Kidney epithelial cell (primary cell): ENCODE measurements at regions not wholly inside any gene's neighbourhood (a gene's known extent, or its start where the extent isn't known, plus 50 kb on each side); places are given as distances from the start of the nearest gene placed in this dataset.

Experiments
- DNase-seq: peaks from one replicate; pipeline ENCODE4 v3.0.0-alpha.2; 2010; ENCODE audit warnings: low read depth
- H3K27me3 ChIP-seq: 2 replicates; pipeline ENCODE4 v1.6.0; 2011; ENCODE audit warnings: low read length; ENCODE audit not compliant: control insufficient read depth, insufficient read depth
- H3K36me3 ChIP-seq: 2 replicates; pipeline ENCODE4 v1.5.1; 2011; ENCODE audit warnings: low read length; ENCODE audit not compliant: control insufficient read depth, insufficient read depth
- H3K4me3 ChIP-seq: 2 replicates; pipeline ENCODE4 v1.5.1; 2011; ENCODE audit warnings: low read depth, mild to moderate bottlenecking, control low read depth, low read length
- TF ChIP-seq, protein P1 (sequence below): IDR thresholded peaks from 2 replicates; pipeline ENCODE4 v1.5.1; 2011; ENCODE audit warnings: mild to moderate bottlenecking, moderate library complexity, low read length, control low read depth, inconsistent platforms; ENCODE audit not compliant: insufficient read depth, poor library complexity, severe bottlenecking

DNA sequence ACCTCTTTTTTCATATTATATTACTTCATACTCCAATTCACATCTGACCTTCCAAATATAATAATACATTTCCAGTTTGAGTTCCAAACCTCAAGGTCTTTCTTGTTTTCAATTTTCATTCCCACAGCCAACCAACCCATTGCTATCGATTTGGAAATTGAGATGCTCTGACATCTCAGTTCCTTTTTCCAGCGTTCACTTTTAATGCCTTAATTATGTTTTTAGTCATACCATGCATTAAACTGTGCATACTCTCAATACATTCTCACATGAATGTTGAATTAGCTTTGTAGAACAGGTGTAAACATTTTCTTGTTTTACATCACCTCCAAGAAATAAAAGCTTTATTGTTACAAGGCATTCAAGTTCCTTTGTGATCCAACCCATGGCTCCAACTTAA lies 294.2 kb upstream of the ANO3 start:
- Histone ChIP-seq H3K27me3 (no peaks in the 10 kb centered on the region), H3K36me3 (no peaks in the 10 kb centered on the region), H3K4me3 (no peak overlapping the region)
- TF ChIP-seq, protein P1, sequence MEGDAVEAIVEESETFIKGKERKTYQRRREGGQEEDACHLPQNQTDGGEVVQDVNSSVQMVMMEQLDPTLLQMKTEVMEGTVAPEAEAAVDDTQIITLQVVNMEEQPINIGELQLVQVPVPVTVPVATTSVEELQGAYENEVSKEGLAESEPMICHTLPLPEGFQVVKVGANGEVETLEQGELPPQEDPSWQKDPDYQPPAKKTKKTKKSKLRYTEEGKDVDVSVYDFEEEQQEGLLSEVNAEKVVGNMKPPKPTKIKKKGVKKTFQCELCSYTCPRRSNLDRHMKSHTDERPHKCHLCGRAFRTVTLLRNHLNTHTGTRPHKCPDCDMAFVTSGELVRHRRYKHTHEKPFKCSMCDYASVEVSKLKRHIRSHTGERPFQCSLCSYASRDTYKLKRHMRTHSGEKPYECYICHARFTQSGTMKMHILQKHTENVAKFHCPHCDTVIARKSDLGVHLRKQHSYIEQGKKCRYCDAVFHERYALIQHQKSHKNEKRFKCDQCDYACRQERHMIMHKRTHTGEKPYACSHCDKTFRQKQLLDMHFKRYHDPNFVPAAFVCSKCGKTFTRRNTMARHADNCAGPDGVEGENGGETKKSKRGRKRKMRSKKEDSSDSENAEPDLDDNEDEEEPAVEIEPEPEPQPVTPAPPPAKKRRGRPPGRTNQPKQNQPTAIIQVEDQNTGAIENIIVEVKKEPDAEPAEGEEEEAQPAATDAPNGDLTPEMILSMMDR, result no peak
- no peak for DNase-seq

DNA sequence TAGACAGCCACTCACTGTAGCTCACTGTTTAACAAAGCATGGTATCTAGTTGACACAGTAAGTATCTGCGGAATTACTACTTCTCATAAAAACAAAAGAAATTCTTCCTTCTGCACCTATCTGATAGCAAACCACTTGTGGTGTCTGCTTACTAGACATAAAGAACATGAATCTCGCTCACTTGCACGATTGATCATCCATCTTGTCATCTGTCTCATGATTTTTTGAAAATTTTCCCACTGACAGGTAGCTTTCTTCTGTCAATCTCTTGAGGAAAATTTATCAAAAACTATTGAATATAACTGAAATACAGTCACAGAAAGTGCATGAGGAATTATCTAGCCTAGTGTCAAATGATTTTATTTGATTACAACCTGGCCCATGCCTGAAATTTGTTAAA lies 291.6 kb upstream of the ANO3 start:
- no peak for DNase-seq
- TF ChIP-seq, protein P1, result no peak
- Histone ChIP-seq H3K36me3 (no peaks in the 10 kb centered on the region), H3K27me3 (no peaks in the 10 kb centered on the region), H3K4me3 (no peak overlapping the region)

DNA sequence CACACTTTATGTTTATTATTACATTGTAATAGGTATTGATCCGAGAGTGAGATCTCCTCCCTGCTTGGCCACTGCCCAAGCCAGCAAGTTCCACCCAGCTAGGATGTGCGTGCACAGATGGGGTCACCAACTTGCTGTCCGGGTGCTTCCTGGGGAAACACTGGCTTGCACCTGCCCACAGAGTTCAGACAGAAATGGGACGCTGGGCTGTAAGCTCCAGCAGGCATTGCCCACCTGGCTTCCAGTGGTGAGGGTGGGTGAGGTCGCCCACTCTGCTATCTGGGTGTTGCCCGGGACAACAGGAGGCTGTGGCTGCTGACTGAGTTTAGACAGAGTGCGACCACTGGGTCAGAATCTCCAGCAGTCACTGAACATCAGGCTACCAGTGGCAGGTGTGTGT lies 289.8 kb upstream of the ANO3 start:
- no peaks in the 10 kb centered on the region for H3K36me3 ChIP-seq
- H3K27me3 ChIP-seq, result no peaks in the 10 kb centered on the region
- H3K4me3 ChIP-seq, result no peak overlapping the region
- DNase-seq, result no peak
- TF ChIP-seq, protein P1, result no peak

DNA sequence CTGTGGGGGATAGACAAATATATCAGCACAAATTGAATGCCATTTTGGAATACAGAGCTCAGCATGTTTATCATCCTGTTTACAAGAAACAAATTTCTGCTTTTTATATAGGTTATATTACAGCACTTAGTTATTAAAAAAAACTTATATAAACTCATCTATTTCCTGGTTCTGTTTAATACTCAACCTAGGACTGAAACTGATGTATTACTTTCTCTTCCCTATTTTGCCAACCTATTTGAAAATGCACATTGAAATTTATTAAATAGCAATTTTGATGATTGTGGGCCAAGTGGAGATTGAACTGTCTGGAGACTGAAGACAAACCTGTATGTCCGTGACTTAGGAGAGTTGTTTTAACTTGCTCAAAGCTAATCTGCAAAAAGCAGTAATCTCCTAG lies 288.3 kb upstream of the ANO3 start:
- TF ChIP-seq, protein P1, result no peak
- Histone ChIP-seq H3K4me3 (no peak overlapping the region), H3K27me3 (no peaks in the 10 kb centered on the region), H3K36me3 (no peaks in the 10 kb centered on the region)
- DNase-seq, result no peak

DNA sequence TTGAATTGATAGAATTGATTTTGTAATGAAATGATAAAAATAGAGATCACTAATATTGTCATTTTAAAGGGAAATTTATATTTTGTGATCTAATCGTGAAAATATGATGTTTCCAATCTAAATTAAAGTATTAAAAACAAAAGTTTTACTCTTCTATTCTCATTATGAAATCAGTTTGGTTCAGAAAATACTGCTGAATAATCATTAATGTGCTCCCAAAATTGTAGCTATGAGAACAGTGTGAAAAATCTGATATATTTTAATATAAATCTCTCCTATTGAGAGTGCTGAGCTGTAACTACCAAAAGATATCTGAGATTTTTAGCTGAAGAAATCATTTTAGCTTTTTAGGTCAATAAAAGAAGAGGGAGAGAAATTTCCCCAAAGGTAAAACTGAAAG lies 287.5 kb upstream of the ANO3 start:
- DNase-seq, result no peak
- no peaks in the 10 kb centered on the region for H3K27me3 ChIP-seq
- TF ChIP-seq, protein P1, result no peak

DNA sequence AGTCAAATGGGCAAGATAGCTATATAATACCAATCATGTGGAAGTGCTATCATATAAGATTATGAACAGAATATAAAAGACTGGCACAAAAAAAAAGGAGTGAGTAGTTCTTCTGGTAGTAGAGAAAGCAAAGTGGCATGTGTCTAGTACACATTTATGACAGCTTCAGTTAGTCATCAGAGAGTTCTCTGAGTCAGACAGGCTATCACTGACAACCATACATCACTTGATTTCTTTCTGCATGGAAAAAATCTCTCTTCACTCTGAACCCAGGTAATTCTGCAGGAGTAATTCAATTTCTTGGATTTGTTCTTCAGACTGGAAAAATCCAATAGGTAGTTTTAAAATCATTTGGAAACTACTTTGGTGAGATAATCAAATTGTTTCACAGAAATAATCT lies 286.8 kb upstream of the ANO3 start:
- TF ChIP-seq, protein P1, result no peak

More for the DNA sequence above, 287.5 kb upstream of the ANO3 start:
- no peaks in the 10 kb centered on the region for H3K36me3 ChIP-seq
- H3K4me3 ChIP-seq, result no peak overlapping the region

More for the DNA sequence above, 286.8 kb upstream of the ANO3 start:
- no peak for DNase-seq
- Histone ChIP-seq H3K27me3 (no peaks in the 10 kb centered on the region), H3K36me3 (no peaks in the 10 kb centered on the region), H3K4me3 (no peak overlapping the region)
